OCI-LY7 (cell line): ENCODE measurements at regions not wholly inside any gene's neighbourhood (a gene's known extent, or its start where the extent isn't known, plus 50 kb on each side); places are given as distances from the start of the nearest gene placed in this dataset.

ENCODE experiments used
- EZH2phosphoT487 ChIP-seq: fragments of 200-600 bp; sonication (generic); IDR thresholded peaks from 2 replicates; pipeline ENCODE4 v1.6.1; 2018; ENCODE audit warnings: low read depth, borderline replicate concordance, mild to moderate bottlenecking, mixed run types, antibody characterized with exemption, low read length, moderate library complexity, mixed read lengths
- TF ChIP-seq, protein P1 (sequence below): fragments of 200-600 bp; sonication (generic); conservative IDR thresholded peaks from 2 replicates; pipeline ENCODE4 v1.5.1; 2014; ENCODE audit warnings: mild to moderate bottlenecking, antibody characterized with exemption, low read length, moderate library complexity, mixed read lengths

DNA sequence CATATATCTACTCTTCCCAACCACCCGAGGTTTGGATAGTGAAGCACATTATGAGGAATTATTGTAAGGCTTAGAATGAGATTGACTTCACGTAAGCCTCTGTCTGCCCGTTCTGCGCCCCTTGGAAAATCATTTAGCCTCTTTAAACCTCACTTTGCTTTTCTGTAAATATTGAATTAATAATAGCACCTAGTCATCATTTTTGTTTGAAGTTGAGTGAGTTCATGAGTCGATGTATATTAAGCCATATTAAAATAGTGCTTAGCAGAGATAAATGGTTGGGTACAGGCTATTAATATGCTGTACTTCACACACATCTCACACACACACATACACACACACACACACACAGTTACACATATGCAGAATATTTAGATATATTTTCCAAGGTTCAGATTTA lies 344.8 kb upstream of the EYS start:
- TF ChIP-seq, protein P1, sequence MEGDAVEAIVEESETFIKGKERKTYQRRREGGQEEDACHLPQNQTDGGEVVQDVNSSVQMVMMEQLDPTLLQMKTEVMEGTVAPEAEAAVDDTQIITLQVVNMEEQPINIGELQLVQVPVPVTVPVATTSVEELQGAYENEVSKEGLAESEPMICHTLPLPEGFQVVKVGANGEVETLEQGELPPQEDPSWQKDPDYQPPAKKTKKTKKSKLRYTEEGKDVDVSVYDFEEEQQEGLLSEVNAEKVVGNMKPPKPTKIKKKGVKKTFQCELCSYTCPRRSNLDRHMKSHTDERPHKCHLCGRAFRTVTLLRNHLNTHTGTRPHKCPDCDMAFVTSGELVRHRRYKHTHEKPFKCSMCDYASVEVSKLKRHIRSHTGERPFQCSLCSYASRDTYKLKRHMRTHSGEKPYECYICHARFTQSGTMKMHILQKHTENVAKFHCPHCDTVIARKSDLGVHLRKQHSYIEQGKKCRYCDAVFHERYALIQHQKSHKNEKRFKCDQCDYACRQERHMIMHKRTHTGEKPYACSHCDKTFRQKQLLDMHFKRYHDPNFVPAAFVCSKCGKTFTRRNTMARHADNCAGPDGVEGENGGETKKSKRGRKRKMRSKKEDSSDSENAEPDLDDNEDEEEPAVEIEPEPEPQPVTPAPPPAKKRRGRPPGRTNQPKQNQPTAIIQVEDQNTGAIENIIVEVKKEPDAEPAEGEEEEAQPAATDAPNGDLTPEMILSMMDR: no peak
- TF ChIP-seq EZH2phosphoT487: no peak
